NCI-H2107 treated with DMSO at 0.1 percent for 48 hours (cell line): ENCODE measurements at regions not wholly inside any gene's neighbourhood (a gene's known extent, or its start where the extent isn't known, plus 50 kb on each side); places are given as distances from the start of the nearest gene placed in this dataset.
"Not testable (repeated sequence)": the region's sequence is repeated elsewhere in the genome, so short reads cannot be mapped to it uniquely, and the experiment has no call there.

Experiments used
- DNase-seq: peaks from one replicate; lab custom pipeline; 2025; ENCODE audit not compliant: unreplicated experiment; lab: John Stamatoyannopoulos, UW

GRCh38 chr7:49660170-49660783, 113.2 kb upstream of the VWC2 start:
- no peak for DNase-seq

GRCh38 chr7:49660976-49661375, 112.5 kb upstream of the VWC2 start:
- no peak for DNase-seq

- DNase-seq, result not testable (repeated sequence)
Measured at GRCh38 chr7:49665963-49666362, 107.5 kb upstream of the VWC2 start.

- no peak for DNase-seq
Measured at GRCh38 chr7:49666764-49667163, 106.7 kb upstream of the VWC2 start.

DNA sequence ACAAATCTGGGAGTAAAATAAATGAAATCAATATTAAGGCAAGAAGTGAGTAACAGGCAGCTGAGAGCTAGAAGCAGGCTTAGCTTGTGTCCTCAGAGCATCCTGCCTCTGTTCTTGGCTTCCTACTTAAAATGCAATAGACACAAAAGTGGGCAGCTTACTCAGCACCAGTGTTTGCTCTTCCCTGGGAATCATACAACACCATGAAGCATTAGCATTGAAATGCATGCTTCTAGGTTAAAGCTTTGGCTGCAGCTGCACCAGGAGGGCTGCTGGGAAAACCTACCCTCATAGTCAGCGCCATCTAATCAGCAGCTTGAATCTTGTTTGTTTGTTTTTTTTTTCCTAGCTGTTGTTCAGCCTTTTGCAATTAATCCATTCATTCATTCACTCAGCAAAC, 104.2 kb upstream of the VWC2 start:
- no peak for DNase-seq

DNA sequence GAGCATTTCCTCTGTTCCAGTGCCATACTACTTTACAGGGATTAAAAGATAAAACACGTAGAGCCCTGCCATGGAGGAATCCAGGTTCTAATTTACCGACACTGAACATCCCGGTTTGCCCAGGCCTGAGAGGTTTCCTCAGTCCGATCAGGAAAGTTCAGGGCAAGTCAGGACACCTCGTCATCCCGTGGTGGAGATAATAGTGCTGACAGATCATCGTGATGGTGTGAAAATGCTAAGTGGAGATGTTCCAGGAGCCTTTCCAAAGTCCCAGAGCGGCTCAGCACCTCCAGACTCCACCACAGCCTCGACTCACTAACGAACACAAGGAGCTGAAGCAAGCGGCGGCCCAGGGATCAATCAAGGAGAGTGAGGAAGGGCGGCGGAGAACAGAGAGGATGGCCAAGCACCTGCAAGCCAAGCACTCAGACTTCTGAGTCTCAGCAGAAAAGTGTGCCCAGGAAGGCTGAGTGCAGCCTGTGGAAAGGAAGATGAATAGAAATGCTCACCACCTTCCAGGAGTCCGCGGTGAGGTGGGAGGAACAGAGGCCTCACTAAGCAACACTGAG, 103.7 kb upstream of the VWC2 start:
- DNase-seq, result no peak

DNA sequence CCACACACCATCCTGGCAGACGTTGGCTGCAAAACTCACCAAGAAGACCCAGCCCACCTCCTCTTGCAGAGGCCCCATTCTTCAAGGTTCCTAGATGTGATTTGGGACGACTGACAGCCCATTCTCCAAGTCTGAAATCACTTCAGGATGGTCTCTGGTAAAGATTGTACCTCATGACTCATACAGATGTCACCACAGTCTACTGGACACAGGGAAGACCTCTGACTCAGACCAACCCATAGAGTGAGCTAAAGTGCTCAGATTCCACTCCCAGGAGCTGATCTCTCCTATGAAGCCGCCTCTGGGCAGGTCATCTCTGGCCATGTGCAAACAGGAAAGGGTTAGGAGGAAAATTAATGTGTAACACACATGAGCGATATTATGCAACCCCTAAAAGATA, 102.4 kb upstream of the VWC2 start:
- DNase-seq, result no peak

- DNase-seq, result no peak
Measured at GRCh38 chr7:49692516-49692915, 80.9 kb upstream of the VWC2 start.

- DNase-seq, result no peak
Measured at GRCh38 chr7:49695971-49696370, 77.5 kb upstream of the VWC2 start.

- no peak for DNase-seq
Measured at GRCh38 chr7:49700841-49701240, 72.6 kb upstream of the VWC2 start.

GRCh38 chr7:49702099-49702498, 71.3 kb upstream of the VWC2 start:
- no peak for DNase-seq

GRCh38 chr7:49703337-49703736, 70.1 kb upstream of the VWC2 start:
- DNase-seq, result no peak

GRCh38 chr7:49703881-49704280, 69.6 kb upstream of the VWC2 start:
- DNase-seq, result no peak

DNA sequence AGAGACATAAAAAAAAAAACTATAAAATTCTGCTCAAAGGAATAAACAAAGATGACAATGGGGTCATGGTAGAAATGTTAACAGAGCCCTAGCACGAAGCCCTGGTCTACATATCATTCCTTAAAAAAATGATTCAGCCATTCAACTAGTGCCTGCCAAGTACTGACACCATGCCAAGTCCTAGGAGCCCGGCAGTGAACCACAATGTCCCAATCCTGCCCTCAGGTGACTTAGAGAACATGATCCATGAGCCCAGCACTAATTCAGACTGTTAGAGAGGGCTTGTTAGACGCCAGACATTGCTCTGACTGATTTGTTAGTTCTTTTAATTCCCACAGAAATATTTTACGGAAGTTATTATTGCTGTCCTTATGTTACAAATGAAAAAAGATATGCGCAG, 67.3 kb upstream of the VWC2 start:
- DNase-seq, result no peak

DNA sequence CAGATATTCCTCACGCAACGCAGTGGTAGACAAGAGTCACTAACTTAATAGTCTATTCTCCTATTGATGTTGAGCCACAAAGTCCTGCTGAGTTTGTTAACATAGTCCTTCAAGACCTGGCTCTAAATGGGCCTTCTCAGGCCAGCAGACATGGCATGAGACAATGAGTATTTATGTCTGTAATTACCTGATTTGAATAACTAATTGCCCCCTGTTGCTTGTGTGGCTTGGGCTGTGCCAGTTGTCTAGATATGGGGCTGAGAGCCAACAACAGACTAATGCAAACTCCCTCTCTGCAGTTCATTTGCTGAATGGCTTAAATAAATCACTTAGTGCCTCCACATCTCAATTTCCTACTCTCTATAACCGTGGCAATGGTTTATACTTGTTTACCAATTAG, 65.5 kb upstream of the VWC2 start:
- DNase-seq, result no peak

DNA sequence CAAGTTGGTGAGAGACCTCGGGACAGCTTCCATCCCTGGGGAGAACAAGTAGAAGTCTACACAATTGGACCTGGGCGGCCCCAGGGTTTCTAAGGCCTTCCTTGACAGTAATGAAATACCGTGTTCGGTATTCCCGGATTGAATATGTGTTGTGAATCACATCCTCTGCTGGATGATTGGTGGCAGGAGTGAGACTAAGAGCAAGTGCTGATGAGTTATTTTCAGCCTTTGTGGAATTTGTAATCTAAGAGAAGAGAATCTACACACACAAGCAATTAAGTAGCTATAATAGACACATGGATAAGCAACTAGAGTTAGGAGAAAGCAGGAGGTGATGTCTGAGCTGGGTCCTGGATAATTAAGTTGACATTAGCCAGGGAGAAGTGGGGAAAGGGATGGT, 64.8 kb upstream of the VWC2 start:
- no peak for DNase-seq

DNA sequence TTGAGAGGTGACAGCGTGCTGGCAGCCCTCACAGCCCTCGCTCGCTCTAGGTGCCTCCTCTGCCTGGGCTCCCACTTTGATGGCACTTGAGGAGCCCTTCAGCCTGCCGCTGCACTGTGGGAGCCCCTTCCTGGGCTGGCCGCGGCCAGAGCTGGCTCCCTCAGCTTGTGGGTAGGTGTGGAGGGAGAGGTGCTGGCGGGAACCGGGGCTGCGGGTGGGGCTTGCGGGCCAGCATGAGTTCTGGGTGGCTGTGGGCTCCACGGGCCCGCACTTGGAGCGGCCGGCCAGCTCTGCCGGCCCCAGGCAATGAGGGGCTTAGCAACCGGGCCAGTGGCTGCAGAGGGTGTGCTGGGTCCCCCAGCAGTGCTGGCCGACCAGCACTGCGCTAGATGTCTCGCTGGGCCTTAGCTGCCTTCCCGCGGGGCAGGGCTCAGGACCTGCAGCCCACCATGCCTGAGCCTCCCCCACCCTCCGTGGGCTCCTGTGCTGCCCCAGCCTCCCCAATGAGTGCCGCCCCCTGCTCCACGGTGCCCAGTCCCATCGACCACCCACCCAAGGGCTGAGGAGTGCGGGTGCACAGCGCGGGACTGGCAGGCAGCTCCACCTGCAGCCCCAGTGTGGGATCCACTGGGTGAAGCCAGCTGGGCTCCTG, 62.2 kb upstream of the VWC2 start:
- DNase-seq, result not testable (repeated sequence)

- DNase-seq, result no peak
Measured at GRCh38 chr7:49714182-49714581, 59.3 kb upstream of the VWC2 start.

- DNase-seq, result no peak
Measured at GRCh38 chr7:49715486-49715885, 58.0 kb upstream of the VWC2 start.

DNA sequence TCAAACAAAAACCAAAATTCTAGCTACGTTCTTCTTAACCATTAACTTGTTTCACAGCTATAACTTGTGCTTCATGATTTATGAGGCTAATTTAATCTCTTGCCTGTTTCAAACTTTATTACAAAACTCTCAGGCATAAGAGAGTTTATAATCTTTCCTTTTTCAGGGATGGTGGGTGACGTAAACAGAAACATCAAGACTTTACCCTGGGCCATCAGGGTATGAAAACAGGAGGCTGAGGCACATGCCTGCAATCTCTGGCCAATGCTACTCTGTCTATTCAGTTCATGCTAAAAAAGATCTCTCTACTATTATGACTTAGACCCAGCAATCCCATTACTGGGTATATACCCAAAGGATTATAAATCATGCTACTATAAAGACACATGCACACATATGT, 55.9 kb upstream of the VWC2 start:
- no peak for DNase-seq

- no peak for DNase-seq
Measured at GRCh38 chr7:49718760-49719159, 54.7 kb upstream of the VWC2 start.

GRCh38 chr7:49721441-49721840, 52.0 kb upstream of the VWC2 start:
- no peak for DNase-seq
